WI38 (cell line): ENCODE measurements at regions not wholly inside any gene's neighbourhood (a gene's known extent, or its start where the extent isn't known, plus 50 kb on each side); places are given as distances from the start of the nearest gene placed in this dataset.
"Not testable (repeated sequence)": the region's sequence is repeated elsewhere in the genome, so short reads cannot be mapped to it uniquely, and the experiment has no call there.

ENCODE experiments used
- H3K4me3 ChIP-seq: 2 replicates; pipeline ENCODE4 v1.5.1; 2011; ENCODE audit warnings: low read depth, mild to moderate bottlenecking, control low read depth, low read length
- TF ChIP-seq, protein P1 (sequence below): IDR thresholded peaks from 2 replicates; pipeline ENCODE4 v1.5.1; 2012; ENCODE audit warnings: low read depth, mild to moderate bottlenecking, control low read depth, low read length

DNA sequence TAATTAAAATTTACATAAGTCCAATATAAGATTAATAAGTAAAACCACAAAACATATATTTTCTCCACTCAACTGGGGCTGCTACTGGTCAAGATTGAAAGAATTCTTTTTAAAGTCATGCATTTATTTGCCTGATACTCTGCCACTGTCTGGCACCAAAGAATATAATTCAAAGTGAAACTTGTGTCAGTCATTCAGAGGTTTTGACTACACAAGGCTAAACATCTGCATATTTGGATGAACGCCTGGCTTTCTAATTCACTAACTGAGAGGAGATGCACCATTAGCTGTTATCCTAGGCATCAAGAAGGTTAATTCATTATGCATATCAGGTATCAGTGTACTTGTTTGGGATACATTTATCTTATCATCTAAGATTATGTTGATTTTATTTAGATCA, 598.5 kb downstream of the CENPC start:
- no peak overlapping the region for H3K4me3 ChIP-seq
- TF ChIP-seq, protein P1, sequence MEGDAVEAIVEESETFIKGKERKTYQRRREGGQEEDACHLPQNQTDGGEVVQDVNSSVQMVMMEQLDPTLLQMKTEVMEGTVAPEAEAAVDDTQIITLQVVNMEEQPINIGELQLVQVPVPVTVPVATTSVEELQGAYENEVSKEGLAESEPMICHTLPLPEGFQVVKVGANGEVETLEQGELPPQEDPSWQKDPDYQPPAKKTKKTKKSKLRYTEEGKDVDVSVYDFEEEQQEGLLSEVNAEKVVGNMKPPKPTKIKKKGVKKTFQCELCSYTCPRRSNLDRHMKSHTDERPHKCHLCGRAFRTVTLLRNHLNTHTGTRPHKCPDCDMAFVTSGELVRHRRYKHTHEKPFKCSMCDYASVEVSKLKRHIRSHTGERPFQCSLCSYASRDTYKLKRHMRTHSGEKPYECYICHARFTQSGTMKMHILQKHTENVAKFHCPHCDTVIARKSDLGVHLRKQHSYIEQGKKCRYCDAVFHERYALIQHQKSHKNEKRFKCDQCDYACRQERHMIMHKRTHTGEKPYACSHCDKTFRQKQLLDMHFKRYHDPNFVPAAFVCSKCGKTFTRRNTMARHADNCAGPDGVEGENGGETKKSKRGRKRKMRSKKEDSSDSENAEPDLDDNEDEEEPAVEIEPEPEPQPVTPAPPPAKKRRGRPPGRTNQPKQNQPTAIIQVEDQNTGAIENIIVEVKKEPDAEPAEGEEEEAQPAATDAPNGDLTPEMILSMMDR, result no peak

DNA sequence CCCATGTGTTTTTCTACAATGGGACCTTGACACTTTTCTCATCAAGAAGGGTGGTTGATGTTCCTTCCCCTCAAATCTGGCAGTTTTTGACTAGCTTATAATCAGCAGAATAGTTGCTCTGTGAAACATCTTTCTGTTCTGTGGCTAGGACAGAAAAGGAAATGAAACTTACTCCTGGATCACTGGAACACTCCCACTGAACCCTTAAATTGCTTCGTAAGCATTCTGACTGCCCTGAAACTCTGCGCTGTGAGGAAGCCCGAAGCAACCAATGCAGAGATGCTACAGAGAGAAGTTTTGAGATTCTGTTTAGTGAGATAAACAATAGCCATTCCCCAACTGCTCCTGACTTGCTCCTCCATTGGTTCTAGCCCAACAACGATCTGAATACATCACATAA, 602.2 kb downstream of the CENPC start:
- no peak overlapping the region for H3K4me3 ChIP-seq
- TF ChIP-seq, protein P1, result no peak

DNA sequence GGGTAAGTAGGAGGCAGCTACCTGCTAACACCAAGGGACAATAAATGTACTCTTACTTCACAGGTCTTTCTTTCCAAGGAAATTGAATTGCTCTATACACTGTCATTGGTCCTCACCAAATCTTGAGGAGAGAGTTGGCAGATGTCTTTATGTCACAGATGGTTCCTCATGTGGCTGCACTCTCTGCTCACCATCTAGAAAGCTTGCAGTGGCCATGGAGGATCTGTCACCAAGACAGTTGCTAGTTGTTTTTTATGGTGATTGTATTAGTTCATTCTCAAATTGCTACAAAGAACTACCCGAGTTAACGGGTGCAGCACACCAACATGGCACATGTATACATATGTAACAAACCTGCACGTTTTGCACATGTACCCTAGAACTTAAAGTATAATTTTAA, 613.3 kb downstream of the CENPC start:
- not testable (repeated sequence) for H3K4me3 ChIP-seq

DNA sequence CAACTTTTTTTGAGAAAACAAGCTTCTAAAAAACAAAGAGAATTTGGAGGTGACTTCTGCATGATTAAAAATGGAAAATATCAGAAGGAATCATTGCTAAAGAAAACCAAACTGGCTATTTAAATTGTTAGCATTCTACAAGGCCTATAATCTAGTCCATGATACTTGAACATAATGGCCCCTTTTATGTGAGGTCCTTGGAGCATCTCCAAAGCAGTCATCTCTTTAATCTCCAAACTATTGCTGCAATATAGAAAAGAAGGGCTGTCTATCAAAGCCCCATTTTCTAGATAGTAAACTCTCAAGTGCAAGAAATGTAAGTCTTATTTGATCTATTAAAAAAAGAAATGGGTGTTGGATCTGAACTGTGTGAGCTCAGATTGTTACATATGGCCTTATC, 615.1 kb downstream of the CENPC start:
- TF ChIP-seq, protein P1, result no peak
- H3K4me3 ChIP-seq, result no peak overlapping the region

DNA sequence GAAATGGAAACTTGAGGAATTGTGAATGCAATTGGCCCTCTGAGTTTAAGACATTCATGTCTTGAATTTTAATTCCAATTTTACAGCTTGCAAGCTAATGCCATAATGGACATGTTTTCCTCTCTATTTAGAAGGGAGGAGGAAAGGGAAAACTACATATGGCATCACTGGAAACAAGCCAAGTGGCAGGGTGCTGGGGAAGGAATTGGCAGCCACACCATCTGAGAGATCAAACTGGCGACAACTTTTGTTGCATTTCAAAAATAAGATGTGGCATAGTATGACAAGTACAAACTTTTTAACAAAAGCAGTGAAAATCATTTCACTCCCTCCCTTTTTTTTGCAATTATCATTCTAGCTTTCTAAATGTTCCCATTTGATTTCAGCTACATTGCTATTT, 615.6 kb downstream of the CENPC start:
- TF ChIP-seq, protein P1, result no peak
- no peak overlapping the region for H3K4me3 ChIP-seq

DNA sequence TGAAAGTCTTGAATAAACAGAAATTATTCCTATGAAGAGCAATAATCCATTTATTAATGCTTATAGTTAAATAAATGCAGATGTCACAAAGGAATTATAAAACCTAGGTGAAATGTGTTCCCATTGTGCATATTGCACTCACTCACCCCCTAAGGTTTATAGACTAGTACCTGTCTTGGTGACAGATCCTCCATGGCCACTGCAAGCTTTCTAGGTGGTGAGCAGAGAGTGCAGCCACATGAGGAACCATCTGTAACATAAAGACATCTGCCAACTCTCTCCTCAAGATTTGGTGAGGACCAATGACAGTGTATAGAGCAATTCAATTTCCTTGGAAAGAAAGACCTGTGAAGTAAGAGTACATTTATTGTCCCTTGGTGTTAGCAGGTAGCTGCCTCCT, 616.4 kb downstream of the CENPC start:
- not testable (repeated sequence) for H3K4me3 ChIP-seq

DNA sequence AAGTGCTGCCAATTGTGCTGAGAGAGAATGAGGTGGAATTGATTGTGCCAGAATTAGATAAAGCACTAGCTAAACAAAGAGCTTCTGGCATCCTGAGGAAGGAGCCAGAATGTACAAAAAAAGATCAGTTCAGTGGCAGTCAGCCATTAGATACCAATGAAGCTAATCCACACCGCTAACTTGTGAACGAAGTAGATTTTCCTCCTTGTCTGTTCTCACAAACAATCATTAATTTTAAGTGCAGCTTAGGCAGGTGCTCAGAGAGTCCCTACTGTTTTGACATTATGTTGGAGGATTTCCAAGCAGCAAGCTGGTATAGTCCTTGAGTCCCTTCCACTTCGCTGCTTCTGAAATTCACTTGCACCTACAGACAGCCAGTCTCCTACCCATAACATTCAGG, 617.4 kb downstream of the CENPC start:
- TF ChIP-seq, protein P1, result no peak

DNA sequence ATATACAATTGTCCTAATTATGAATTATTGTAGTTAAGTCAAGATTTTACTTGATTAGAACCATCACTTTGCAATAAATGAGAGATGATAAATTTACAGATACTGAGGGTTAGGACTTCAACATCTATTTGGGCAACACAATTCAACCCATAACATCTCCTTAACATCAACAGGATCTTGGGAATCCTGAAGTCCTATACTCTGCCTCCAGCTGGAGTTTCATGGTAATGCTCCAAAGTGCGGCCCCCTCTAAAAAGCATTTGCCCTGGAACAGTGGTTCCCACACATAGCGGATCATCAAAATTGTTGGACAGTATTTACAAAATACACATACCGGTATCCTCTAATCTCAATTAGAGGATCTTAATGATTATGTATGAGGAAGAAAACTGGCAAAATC, 618.6 kb downstream of the CENPC start:
- TF ChIP-seq, protein P1, result no peak
- H3K4me3 ChIP-seq, result no peak overlapping the region

More for the DNA sequence above, 617.4 kb downstream of the CENPC start:
- H3K4me3 ChIP-seq, result no peak overlapping the region
